ENCODE measurements at regions not wholly inside any gene's neighbourhood (a gene's known extent, or its start where the extent isn't known, plus 50 kb on each side); places are given as distances from the start of the nearest gene placed in this dataset.

DNA sequence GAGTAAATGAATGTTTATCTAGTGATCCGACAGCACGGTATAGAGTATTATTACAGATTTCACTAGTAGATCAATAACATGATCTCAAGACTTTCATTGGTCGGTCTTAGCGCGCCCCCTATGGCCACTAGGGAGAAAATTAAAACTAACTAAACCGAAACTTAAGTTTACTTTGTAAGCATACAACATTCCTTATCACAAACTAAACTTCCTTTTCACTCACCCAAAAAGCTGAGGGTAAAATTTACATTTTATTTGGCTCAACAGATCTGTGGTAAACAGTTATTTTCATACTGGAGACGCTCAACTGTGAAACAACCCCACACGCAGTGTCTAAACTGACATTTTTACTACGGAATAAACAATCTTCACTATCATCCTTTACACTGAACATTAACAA lies 215.6 kb upstream of the MAP2 start:
- Histone ChIP-seq H3K9me3 (ENCODE audit: control insufficient read depth in 4 of 4, low read length in 3 of 4) (no peaks in the 10 kb centered on the region), H3K9ac (ENCODE audit: low read depth in 1 of 2, low read length in 2 of 2) (no peak overlapping the region), H3K27ac (ENCODE audit: low read depth in 1 of 2, low read length in 2 of 2) (no peak overlapping the region), H3K4me3 (ENCODE audit: low read depth in 1 of 3, low read length in 3 of 3) (peak overlapping the region; percentile 18 to 26 (median 23)), H3K4me1 (ENCODE audit: control insufficient read depth in 4 of 4, insufficient read depth in 4 of 4, low read length in 3 of 4) (no peaks in the 10 kb centered on the region), H3K27me3 (ENCODE audit: control insufficient read depth in 4 of 4, insufficient read depth in 4 of 4, low read length in 3 of 4) (no peaks in the 10 kb centered on the region), H3K36me3 (ENCODE audit: control insufficient read depth in 4 of 4, insufficient read depth in 3 of 4, low read depth in 1 of 4, low read length in 3 of 4) (no peaks in the 10 kb centered on the region)
- WGBS: 20% methylated on average over 9 of the region's 9 CpGs
- TF ChIP-seq, protein P1, sequence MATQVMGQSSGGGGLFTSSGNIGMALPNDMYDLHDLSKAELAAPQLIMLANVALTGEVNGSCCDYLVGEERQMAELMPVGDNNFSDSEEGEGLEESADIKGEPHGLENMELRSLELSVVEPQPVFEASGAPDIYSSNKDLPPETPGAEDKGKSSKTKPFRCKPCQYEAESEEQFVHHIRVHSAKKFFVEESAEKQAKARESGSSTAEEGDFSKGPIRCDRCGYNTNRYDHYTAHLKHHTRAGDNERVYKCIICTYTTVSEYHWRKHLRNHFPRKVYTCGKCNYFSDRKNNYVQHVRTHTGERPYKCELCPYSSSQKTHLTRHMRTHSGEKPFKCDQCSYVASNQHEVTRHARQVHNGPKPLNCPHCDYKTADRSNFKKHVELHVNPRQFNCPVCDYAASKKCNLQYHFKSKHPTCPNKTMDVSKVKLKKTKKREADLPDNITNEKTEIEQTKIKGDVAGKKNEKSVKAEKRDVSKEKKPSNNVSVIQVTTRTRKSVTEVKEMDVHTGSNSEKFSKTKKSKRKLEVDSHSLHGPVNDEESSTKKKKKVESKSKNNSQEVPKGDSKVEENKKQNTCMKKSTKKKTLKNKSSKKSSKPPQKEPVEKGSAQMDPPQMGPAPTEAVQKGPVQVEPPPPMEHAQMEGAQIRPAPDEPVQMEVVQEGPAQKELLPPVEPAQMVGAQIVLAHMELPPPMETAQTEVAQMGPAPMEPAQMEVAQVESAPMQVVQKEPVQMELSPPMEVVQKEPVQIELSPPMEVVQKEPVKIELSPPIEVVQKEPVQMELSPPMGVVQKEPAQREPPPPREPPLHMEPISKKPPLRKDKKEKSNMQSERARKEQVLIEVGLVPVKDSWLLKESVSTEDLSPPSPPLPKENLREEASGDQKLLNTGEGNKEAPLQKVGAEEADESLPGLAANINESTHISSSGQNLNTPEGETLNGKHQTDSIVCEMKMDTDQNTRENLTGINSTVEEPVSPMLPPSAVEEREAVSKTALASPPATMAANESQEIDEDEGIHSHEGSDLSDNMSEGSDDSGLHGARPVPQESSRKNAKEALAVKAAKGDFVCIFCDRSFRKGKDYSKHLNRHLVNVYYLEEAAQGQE (IDR thresholded peaks at IDR 0.05): no peak
- TF ChIP-seq, protein P2, sequence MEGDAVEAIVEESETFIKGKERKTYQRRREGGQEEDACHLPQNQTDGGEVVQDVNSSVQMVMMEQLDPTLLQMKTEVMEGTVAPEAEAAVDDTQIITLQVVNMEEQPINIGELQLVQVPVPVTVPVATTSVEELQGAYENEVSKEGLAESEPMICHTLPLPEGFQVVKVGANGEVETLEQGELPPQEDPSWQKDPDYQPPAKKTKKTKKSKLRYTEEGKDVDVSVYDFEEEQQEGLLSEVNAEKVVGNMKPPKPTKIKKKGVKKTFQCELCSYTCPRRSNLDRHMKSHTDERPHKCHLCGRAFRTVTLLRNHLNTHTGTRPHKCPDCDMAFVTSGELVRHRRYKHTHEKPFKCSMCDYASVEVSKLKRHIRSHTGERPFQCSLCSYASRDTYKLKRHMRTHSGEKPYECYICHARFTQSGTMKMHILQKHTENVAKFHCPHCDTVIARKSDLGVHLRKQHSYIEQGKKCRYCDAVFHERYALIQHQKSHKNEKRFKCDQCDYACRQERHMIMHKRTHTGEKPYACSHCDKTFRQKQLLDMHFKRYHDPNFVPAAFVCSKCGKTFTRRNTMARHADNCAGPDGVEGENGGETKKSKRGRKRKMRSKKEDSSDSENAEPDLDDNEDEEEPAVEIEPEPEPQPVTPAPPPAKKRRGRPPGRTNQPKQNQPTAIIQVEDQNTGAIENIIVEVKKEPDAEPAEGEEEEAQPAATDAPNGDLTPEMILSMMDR (IDR thresholded peaks at IDR 0.05; ENCODE audit: low read depth, low read length, missing input control): peak; percentile 38
- TF ChIP-seq RXRA (IDR thresholded peaks at IDR 0.05): no peak
- TF ChIP-seq, protein P3, sequence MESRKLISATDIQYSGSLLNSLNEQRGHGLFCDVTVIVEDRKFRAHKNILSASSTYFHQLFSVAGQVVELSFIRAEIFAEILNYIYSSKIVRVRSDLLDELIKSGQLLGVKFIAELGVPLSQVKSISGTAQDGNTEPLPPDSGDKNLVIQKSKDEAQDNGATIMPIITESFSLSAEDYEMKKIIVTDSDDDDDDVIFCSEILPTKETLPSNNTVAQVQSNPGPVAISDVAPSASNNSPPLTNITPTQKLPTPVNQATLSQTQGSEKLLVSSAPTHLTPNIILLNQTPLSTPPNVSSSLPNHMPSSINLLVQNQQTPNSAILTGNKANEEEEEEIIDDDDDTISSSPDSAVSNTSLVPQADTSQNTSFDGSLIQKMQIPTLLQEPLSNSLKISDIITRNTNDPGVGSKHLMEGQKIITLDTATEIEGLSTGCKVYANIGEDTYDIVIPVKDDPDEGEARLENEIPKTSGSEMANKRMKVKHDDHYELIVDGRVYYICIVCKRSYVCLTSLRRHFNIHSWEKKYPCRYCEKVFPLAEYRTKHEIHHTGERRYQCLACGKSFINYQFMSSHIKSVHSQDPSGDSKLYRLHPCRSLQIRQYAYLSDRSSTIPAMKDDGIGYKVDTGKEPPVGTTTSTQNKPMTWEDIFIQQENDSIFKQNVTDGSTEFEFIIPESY (IDR thresholded peaks at IDR 0.05): no peak
- TF ChIP-seq GABPA (IDR thresholded peaks at IDR 0.05 in 1 of 2, conservative IDR thresholded peaks at IDR 0.05 in 1 of 2): no peak
- TF ChIP-seq, protein P4, sequence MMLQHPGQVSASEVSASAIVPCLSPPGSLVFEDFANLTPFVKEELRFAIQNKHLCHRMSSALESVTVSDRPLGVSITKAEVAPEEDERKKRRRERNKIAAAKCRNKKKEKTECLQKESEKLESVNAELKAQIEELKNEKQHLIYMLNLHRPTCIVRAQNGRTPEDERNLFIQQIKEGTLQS (IDR thresholded peaks at IDR 0.05): no peak
- no peak for TF ChIP-seq YY1 (IDR thresholded peaks at IDR 0.05)
- TF ChIP-seq SP1 (IDR thresholded peaks at IDR 0.05): no peak
- no peak for TF ChIP-seq HNF4A (conservative IDR thresholded peaks at IDR 0.05)
- peak; percentile 72 to 75 for TF ChIP-seq RAD21 (IDR thresholded peaks at IDR 0.05)
- no peak for TF ChIP-seq FOXA2 (IDR thresholded peaks at IDR 0.05)
- TF ChIP-seq FOXA1 (IDR thresholded peaks at IDR 0.05): no peak
- TF ChIP-seq EGR1 (IDR thresholded peaks at IDR 0.05; ENCODE audit: low read depth in 2 of 2): no peak
- no peak for TF ChIP-seq NR2F2 (IDR thresholded peaks at IDR 0.05)
- TF ChIP-seq, protein P5, sequence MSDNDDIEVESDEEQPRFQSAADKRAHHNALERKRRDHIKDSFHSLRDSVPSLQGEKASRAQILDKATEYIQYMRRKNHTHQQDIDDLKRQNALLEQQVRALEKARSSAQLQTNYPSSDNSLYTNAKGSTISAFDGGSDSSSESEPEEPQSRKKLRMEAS (IDR thresholded peaks at IDR 0.05): no peak
- DNase-seq (ENCODE audit: low spot score): peak; percentile 43

DNA sequence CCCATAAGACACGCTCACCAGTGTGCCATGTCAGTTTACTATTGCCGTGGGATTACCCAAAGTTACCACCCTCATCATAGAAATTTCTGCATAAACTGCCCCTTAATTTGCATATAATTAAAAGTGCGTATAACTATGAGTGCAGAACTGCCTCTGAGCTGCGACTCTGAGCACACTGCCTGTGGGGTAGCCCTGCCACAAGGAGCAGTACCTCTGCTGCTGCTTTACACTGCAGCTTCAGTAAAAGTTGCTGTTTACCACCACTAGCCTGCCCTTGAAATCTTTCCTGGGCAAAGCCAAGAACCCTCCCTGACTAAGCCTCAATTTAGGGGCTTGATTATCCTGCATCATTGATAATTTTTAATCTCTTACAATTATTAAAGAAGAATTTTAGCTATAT lies 213.9 kb upstream of the MAP2 start:
- DNase-seq (ENCODE audit: low spot score): no peak
- TF ChIP-seq RXRA (IDR thresholded peaks at IDR 0.05) (no peak), YY1 (IDR thresholded peaks at IDR 0.05) (no peak), FOXA1 (IDR thresholded peaks at IDR 0.05) (no peak), HNF4G (IDR thresholded peaks at IDR 0.05) (no peak), RAD21 (IDR thresholded peaks at IDR 0.05) (no peak), GABPA (IDR thresholded peaks at IDR 0.05 in 1 of 2, conservative IDR thresholded peaks at IDR 0.05 in 1 of 2) (no peak), SP1 (IDR thresholded peaks at IDR 0.05) (no peak)
- TF ChIP-seq, protein P4 (IDR thresholded peaks at IDR 0.05): no peak
- TF ChIP-seq, protein P1 (IDR thresholded peaks at IDR 0.05): no peak
- TF ChIP-seq, protein P2 (IDR thresholded peaks at IDR 0.05; ENCODE audit: low read depth, low read length, missing input control): no peak
- H3K9ac ChIP-seq (ENCODE audit: low read depth in 1 of 2, low read length in 2 of 2): no peak overlapping the region
- no peaks in the 10 kb centered on the region for H3K9me3 ChIP-seq (ENCODE audit: control insufficient read depth in 4 of 4, low read length in 3 of 4)
- no peak overlapping the region for H3K4me3 ChIP-seq (ENCODE audit: low read depth in 1 of 3, low read length in 3 of 3)
- H3K4me1 ChIP-seq (ENCODE audit: control insufficient read depth in 4 of 4, insufficient read depth in 4 of 4, low read length in 3 of 4): no peaks in the 10 kb centered on the region
- no peak overlapping the region for H3K27ac ChIP-seq (ENCODE audit: low read depth in 1 of 2, low read length in 2 of 2)
- H3K27me3 ChIP-seq (ENCODE audit: control insufficient read depth in 4 of 4, insufficient read depth in 4 of 4, low read length in 3 of 4): no peaks in the 10 kb centered on the region
- H3K36me3 ChIP-seq (ENCODE audit: control insufficient read depth in 4 of 4, insufficient read depth in 3 of 4, low read depth in 1 of 4, low read length in 3 of 4): no peaks in the 10 kb centered on the region
- WGBS: 72% methylated on average over 4 of the region's 4 CpGs
